GM10248 (cell line): ENCODE measurements at regions not wholly inside any gene's neighbourhood (a gene's known extent, or its start where the extent isn't known, plus 50 kb on each side); places are given as distances from the start of the nearest gene placed in this dataset.
"Not testable (repeated sequence)": the region's sequence is repeated elsewhere in the genome, so short reads cannot be mapped to it uniquely, and the experiment has no call there.

ENCODE experiments used
- CTCF ChIA-PET: fragments of 300-600 bp; sonication (Branson Sonifier 250); formaldehyde crosslinking; extraction: SDS; loops from one replicate; lab custom pipeline; 2021; ENCODE audit warnings: antibody characterized with exemption; lab: Yijun Ruan, JAX
- POLR2A ChIA-PET: fragments of 350-650 bp; sonication (Branson Sonifier 250); formaldehyde crosslinking; extraction: SDS; loops from one replicate; lab custom pipeline; 2020; ENCODE audit warnings: antibody characterized with exemption; lab: Yijun Ruan, JAX
- DNase-seq: peaks from one replicate; pipeline ENCODE4 v3.0.0; 2012; ENCODE audit errors: extremely low spot score
- CTCF ChIP-seq: IDR thresholded peaks from 2 replicates; pipeline ENCODE4 v1.5.1; 2012; ENCODE audit warnings: mild to moderate bottlenecking, low read depth; ENCODE audit errors: extremely low read depth, missing control alignments, control extremely low read depth

GRCh38 chr2:38243186-38243880 is 133.7 kb downstream of the ATL2 start:
- ChIA-PET POLR2A (no interaction called here), CTCF (interaction anchor here (0.8 kb wide), 2 partner anchors 41 to 97 kb away, joined by 3 read pairs; no protein-coding TSS in a partner anchor)
- no peak for TF ChIP-seq CTCF
- DNase-seq = no peak

GRCh38 chr2:38239452-38239851 is 137.6 kb downstream of the ATL2 start:
- no peak for DNase-seq
- POLR2A ChIA-PET = no interaction called here
- CTCF ChIA-PET = interaction anchor here (1.3 to 1.6 kb wide), 2 partner anchors 23 to 458 kb away, joined by 3 read pairs; no protein-coding TSS in a partner anchor
- no peak for TF ChIP-seq CTCF

- POLR2A ChIA-PET = not testable (repeated sequence)
These were observed 138.4 kb downstream of the ATL2 start for GRCh38 chr2:38238705-38239104.

GRCh38 chr2:38237311-38237710 is 139.8 kb downstream of the ATL2 start:
- DNase-seq = no peak
- ChIA-PET CTCF (no interaction called here), POLR2A (interaction anchor here (0.6 kb wide), 1 partner anchor 160 kb away, joined by 8 read pairs; no protein-coding TSS in a partner anchor)
- TF ChIP-seq CTCF = no peak

More at GRCh38 chr2:38238705-38239104, 138.4 kb downstream of the ATL2 start:
- DNase-seq = not testable (repeated sequence)
- CTCF ChIA-PET = interaction anchor here (1.3 to 1.6 kb wide), 3 partner anchors 18 to 457 kb away, joined by 3 read pairs; no protein-coding TSS in a partner anchor

GRCh38 chr2:38233231-38233983 is 143.7 kb downstream of the ATL2 start:
- DNase-seq = no peak
- no peak for TF ChIP-seq CTCF
- ChIA-PET CTCF (interaction anchor here (0.9 to 1.7 kb wide), 5 partner anchors 8 to 54 kb away, joined by 3 to 5 read pairs (median 4); no protein-coding TSS in a partner anchor), POLR2A (no interaction called here)

- ChIA-PET CTCF (interaction anchor here (1.4 kb wide), 1 partner anchor 12 kb away, joined by 4 read pairs; no protein-coding TSS in a partner anchor), POLR2A (no interaction called here)
- no peak for DNase-seq
- TF ChIP-seq CTCF = no peak
These were observed 144.6 kb downstream of the ATL2 start for GRCh38 chr2:38232454-38232853.
